ENCODE measurements at regions not wholly inside any gene's neighbourhood (a gene's known extent, or its start where the extent isn't known, plus 50 kb on each side); places are given as distances from the start of the nearest gene placed in this dataset.

DNA sequence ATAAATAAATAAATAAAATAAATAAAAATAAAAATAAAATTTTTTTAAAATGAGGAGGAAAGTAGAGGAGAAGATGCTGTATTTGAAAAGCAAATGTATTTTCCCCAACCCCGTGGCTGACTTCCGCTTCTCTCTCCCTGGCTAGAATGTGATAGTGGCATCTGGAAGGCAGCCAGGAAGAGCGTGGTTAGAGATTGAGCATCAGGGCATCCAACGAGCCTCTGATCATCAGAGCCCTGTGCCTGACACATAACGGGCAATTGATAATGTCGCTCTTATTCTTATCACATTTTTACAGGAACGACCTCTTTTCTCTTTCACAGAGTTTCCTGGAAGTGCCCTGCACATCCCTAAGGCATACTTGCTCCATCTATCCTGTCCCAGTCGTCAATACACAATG is 496.9 kb upstream of the TMEM132C start:
- Histone ChIP-seq H3K36me3 (ENCODE audit: control insufficient read depth in 2 of 2, insufficient read depth in 2 of 2, low read length in 1 of 2) (no peaks in the 10 kb centered on the region), H3K9me3 (ENCODE audit: control insufficient read depth in 2 of 2, insufficient read depth in 1 of 2, low read depth in 1 of 2, low read length in 1 of 2) (no peaks in the 10 kb centered on the region), H3K4me1 (ENCODE audit: control insufficient read depth in 2 of 2, insufficient read depth in 2 of 2, low read length in 1 of 2) (no peaks in the 10 kb centered on the region), H3K4me3 (ENCODE audit: low read depth in 1 of 2, low read length in 2 of 2) (no peak overlapping the region), H3K27me3 (ENCODE audit: control insufficient read depth in 1 of 2, insufficient read depth in 2 of 2, low read length in 2 of 2) (no peaks in the 10 kb centered on the region), H3K27ac (ENCODE audit: low read depth in 2 of 2, low read length in 1 of 2) (no peak overlapping the region)
- WGBS, 2 donors = 73 to 76% methylated on average over 8 of the region's 8 CpGs

DNA sequence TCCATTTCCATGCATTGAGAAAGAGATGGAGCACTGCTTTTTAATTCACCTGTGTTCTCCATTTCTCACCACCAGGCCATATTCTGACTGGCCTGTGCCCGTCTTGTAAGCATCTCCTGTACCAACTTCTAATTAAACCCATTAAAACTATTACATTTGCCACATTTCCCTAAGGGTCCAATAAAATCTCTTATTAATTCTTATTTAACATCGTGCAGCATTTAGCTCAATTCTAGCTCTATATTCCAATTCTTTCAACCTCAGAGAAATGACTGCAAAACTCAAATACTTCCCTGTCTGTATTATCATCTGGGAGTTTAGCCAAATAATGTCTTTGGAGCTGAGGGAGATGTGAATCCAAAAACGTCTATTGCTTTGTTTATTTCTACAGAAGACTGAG is 495.4 kb upstream of the TMEM132C start:
- 46 to 48% methylated on average over 3 of the region's 3 CpGs for whole genome bisulfite sequencing, 2 donors
- Histone ChIP-seq H3K9me3 (ENCODE audit: control insufficient read depth in 2 of 2, insufficient read depth in 1 of 2, low read depth in 1 of 2, low read length in 1 of 2) (no peaks in the 10 kb centered on the region), H3K4me1 (ENCODE audit: control insufficient read depth in 2 of 2, insufficient read depth in 2 of 2, low read length in 1 of 2) (no peaks in the 10 kb centered on the region), H3K4me3 (ENCODE audit: low read depth in 1 of 2, low read length in 2 of 2) (no peak overlapping the region), H3K27ac (ENCODE audit: low read depth in 2 of 2, low read length in 1 of 2) (no peak overlapping the region), H3K36me3 (ENCODE audit: control insufficient read depth in 2 of 2, insufficient read depth in 2 of 2, low read length in 1 of 2) (no peaks in the 10 kb centered on the region), H3K27me3 (ENCODE audit: control insufficient read depth in 1 of 2, insufficient read depth in 2 of 2, low read length in 2 of 2) (no peaks in the 10 kb centered on the region)

DNA sequence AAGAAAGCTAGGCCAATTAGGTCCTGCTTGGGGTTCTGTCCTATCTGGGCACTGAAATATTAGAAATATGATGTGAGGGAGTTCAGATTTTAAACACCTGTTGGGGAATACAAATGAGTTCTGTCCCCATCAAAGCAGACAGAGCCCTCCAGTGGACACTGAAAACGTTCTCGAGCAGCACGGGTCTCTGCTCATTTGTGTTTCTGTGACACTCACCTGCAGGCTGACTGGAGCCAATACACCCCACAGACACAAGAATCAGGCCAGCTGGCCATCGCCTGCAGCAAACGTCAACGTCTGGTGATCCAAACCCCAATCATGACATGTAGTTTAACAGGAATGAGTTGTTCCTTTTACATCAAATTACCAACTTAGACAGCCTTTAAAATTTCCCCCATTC is 493.4 kb upstream of the TMEM132C start:
- Histone ChIP-seq H3K27me3 (ENCODE audit: control insufficient read depth in 1 of 2, insufficient read depth in 2 of 2, low read length in 2 of 2) (no peaks in the 10 kb centered on the region), H3K36me3 (ENCODE audit: control insufficient read depth in 2 of 2, insufficient read depth in 2 of 2, low read length in 1 of 2) (no peaks in the 10 kb centered on the region), H3K4me3 (ENCODE audit: low read depth in 1 of 2, low read length in 2 of 2) (no peak overlapping the region), H3K27ac (ENCODE audit: low read depth in 2 of 2, low read length in 1 of 2) (no peak overlapping the region), H3K4me1 (ENCODE audit: control insufficient read depth in 2 of 2, insufficient read depth in 2 of 2, low read length in 1 of 2) (no peaks in the 10 kb centered on the region), H3K9me3 (ENCODE audit: control insufficient read depth in 2 of 2, insufficient read depth in 1 of 2, low read depth in 1 of 2, low read length in 1 of 2) (no peaks in the 10 kb centered on the region)
- 26 to 28% methylated on average over 6 of the region's 6 CpGs for WGBS, 2 donors

DNA sequence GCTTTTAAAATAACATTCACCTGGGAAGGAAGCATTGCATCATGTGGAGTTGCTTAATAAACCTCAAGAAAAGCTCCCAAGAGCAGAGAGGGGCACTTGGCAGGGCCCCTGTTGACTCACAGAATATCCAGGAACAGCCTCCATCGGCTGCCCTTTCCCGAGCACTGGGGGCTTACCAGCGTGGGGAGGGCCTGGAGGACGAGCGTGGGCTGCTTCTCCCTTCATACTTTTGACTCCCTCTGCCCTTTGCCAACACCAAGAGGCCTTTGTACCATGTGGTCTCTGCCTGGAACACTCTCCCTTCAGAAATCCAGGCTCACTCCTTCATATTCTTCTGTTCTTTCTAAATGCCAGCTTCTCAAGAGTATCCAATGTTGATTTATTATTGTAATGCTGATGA is 492.1 kb upstream of the TMEM132C start:
- Histone ChIP-seq H3K4me1 (ENCODE audit: control insufficient read depth in 2 of 2, insufficient read depth in 2 of 2, low read length in 1 of 2) (no peaks in the 10 kb centered on the region), H3K36me3 (ENCODE audit: control insufficient read depth in 2 of 2, insufficient read depth in 2 of 2, low read length in 1 of 2) (no peaks in the 10 kb centered on the region), H3K9me3 (ENCODE audit: control insufficient read depth in 2 of 2, insufficient read depth in 1 of 2, low read depth in 1 of 2, low read length in 1 of 2) (no peaks in the 10 kb centered on the region), H3K27ac (ENCODE audit: low read depth in 2 of 2, low read length in 1 of 2) (no peak overlapping the region), H3K4me3 (ENCODE audit: low read depth in 1 of 2, low read length in 2 of 2) (no peak overlapping the region), H3K27me3 (ENCODE audit: control insufficient read depth in 1 of 2, insufficient read depth in 2 of 2, low read length in 2 of 2) (no peaks in the 10 kb centered on the region)
- 55 to 65% methylated on average over 5 of the region's 5 CpGs for WGBS, 2 donors

DNA sequence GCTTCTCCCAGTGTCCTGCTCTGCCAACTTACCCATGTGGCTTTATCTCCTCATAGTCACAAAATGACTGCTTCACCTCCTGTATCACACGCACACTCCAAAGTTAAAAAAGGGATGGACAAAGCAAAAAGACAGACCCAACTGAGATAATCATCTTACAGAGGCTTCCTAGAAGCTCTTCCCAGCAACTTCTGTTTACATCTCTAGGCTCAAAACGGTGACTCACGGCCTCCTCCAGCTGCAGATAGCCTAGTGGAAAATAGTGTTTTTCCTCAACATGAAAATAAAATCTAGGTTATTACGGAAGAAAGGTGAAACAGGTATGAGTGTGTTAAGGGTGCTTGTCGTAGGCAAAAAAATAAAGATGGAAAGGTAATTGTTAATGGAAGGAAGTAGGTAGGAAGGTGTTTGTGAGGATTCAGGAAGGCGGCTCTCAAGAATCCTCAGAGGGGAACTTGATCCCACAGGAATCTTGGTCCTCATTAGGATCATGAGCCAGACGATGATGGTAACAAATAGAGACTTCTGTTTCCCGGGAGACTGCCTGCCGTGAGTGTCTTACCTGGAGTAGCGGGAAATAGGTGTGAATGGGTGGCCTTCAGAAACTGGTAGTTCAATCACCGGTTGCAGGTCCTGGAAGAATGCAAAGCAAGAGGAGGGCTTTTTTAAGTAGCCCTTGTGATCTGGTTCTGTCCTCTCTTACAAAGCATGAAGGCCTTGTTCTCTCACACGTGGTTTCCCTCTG is 487.5 kb upstream of the TMEM132C start:
- Histone ChIP-seq H3K27me3 (ENCODE audit: control insufficient read depth in 1 of 2, insufficient read depth in 2 of 2, low read length in 2 of 2) (no peaks in the 10 kb centered on the region), H3K4me3 (ENCODE audit: low read depth in 1 of 2, low read length in 2 of 2) (no peak overlapping the region), H3K9me3 (ENCODE audit: control insufficient read depth in 2 of 2, insufficient read depth in 1 of 2, low read depth in 1 of 2, low read length in 1 of 2) (no peaks in the 10 kb centered on the region), H3K27ac (ENCODE audit: low read depth in 2 of 2, low read length in 1 of 2) (no peak overlapping the region), H3K4me1 (ENCODE audit: control insufficient read depth in 2 of 2, insufficient read depth in 2 of 2, low read length in 1 of 2) (no peaks in the 10 kb centered on the region), H3K36me3 (ENCODE audit: control insufficient read depth in 2 of 2, insufficient read depth in 2 of 2, low read length in 1 of 2) (no peaks in the 10 kb centered on the region)
- 73 to 78% methylated on average over 12 of the region's 12 CpGs for WGBS, 2 donors

DNA sequence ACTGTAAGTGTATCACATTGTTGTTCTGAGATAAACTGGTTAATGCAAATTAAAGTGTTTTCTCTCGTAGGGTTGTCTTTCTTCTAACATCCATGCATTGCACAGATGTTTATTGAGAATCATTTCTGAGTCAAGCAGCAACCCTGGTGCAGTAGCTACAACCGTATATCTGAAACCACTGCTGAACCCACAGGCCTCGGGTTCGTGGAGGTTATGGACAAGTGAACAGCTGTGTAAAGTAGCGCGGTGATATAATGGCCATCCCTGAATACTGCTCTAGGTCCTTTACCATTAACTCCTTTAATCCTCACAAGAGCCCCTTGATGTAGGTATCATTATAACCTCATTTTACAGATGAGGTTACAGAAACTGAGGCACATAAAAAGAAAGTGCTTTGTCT is 486.1 kb upstream of the TMEM132C start:
- Histone ChIP-seq H3K27ac (ENCODE audit: low read depth in 2 of 2, low read length in 1 of 2) (no peak overlapping the region), H3K9me3 (ENCODE audit: control insufficient read depth in 2 of 2, insufficient read depth in 1 of 2, low read depth in 1 of 2, low read length in 1 of 2) (no peaks in the 10 kb centered on the region), H3K27me3 (ENCODE audit: control insufficient read depth in 1 of 2, insufficient read depth in 2 of 2, low read length in 2 of 2) (no peaks in the 10 kb centered on the region), H3K36me3 (ENCODE audit: control insufficient read depth in 2 of 2, insufficient read depth in 2 of 2, low read length in 1 of 2) (no peaks in the 10 kb centered on the region), H3K4me1 (ENCODE audit: control insufficient read depth in 2 of 2, insufficient read depth in 2 of 2, low read length in 1 of 2) (no peaks in the 10 kb centered on the region), H3K4me3 (ENCODE audit: low read depth in 1 of 2, low read length in 2 of 2) (no peak overlapping the region)
- WGBS, 2 donors = 51 to 53% methylated on average over 6 of the region's 6 CpGs

DNA sequence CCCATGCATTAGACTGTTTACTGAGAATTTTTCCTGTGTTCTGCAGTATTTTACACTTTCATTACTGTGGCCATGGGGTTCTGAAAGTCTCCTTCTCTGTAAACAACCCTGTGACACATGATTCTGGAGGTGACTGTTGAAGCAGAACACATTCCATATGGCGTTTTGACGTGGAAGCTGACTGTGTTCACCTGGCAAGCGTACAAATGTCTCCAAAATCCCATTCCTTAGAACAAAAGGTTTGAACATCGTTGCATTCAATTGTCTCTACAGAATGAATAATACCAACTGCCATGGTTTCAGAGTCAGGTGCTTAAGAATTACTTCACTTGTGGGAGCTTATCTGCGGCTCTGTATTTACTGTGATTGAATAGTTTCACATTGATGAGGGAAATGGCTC is 485.6 kb upstream of the TMEM132C start:
- Histone ChIP-seq H3K36me3 (ENCODE audit: control insufficient read depth in 2 of 2, insufficient read depth in 2 of 2, low read length in 1 of 2) (no peaks in the 10 kb centered on the region), H3K9me3 (ENCODE audit: control insufficient read depth in 2 of 2, insufficient read depth in 1 of 2, low read depth in 1 of 2, low read length in 1 of 2) (no peaks in the 10 kb centered on the region), H3K27ac (ENCODE audit: low read depth in 2 of 2, low read length in 1 of 2) (no peak overlapping the region), H3K27me3 (ENCODE audit: control insufficient read depth in 1 of 2, insufficient read depth in 2 of 2, low read length in 2 of 2) (no peaks in the 10 kb centered on the region), H3K4me1 (ENCODE audit: control insufficient read depth in 2 of 2, insufficient read depth in 2 of 2, low read length in 1 of 2) (no peaks in the 10 kb centered on the region), H3K4me3 (ENCODE audit: low read depth in 1 of 2, low read length in 2 of 2) (no peak overlapping the region)
- 54 to 55% methylated on average over 5 of the region's 5 CpGs for WGBS, 2 donors

DNA sequence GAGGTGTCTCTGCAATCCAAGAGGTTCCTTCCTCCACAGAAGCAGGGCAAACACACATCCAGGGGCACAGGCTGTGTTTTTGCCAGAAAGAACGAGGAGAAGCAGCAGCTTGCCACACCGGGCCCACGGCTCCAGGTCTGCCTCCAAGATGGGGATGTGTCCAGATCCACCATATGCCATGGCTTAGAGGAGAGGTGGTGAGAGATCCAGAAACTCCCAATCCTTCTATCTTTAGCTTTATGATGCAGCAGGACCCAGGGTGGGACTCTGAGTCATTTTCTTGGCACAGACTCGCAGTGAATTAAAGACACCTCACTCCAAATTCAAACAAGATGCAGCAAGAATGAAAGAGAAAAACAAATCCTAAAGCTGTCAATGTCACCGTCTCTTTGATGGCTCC is 481.4 kb upstream of the TMEM132C start:
- H3K27ac ChIP-seq (ENCODE audit: low read depth in 2 of 2, low read length in 1 of 2) = no peak overlapping the region

DNA sequence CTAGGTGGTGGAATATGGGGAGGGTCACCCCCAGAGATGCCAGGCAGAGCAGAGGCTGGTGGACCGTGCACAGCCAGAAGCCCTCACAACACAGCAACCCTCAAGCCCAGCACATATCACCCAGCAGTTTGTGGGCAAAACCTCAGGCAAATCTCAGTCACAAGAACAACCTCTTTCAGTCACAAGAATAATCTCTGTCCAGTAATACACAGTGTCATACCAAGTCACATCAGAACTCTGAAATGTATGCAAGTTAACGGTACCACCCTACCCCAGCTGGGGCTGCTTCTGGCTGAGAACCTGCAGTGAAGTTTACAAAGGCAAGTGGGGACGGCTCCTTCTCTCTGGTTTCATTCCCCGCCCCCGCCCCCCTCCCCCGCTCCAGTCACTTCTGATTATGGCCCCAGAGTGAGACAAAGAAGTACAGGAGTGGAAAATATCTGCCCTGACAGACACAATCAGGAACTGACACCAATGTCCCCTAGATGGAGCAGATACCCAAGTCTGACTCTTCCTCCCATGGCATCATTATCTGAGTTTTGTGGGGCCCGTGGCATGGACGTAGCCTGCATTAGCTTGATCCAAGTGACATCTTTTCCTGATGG is 480.9 kb upstream of the TMEM132C start:
- WGBS, 2 donors = 56 to 57% methylated on average over 8 of the region's 8 CpGs
- no peak overlapping the region for H3K27ac ChIP-seq (ENCODE audit: low read depth in 2 of 2, low read length in 1 of 2)
- no peaks in the 10 kb centered on the region for H3K27me3 ChIP-seq (ENCODE audit: control insufficient read depth in 1 of 2, insufficient read depth in 2 of 2, low read length in 2 of 2)
- H3K4me3 ChIP-seq (ENCODE audit: low read depth in 1 of 2, low read length in 2 of 2) = no peak overlapping the region
- H3K4me1 ChIP-seq (ENCODE audit: control insufficient read depth in 2 of 2, insufficient read depth in 2 of 2, low read length in 1 of 2) = no peaks in the 10 kb centered on the region
- no peaks in the 10 kb centered on the region for H3K36me3 ChIP-seq (ENCODE audit: control insufficient read depth in 2 of 2, insufficient read depth in 2 of 2, low read length in 1 of 2)
- no peaks in the 10 kb centered on the region for H3K9me3 ChIP-seq (ENCODE audit: control insufficient read depth in 2 of 2, insufficient read depth in 1 of 2, low read depth in 1 of 2, low read length in 1 of 2)

More for the DNA sequence above, 481.4 kb upstream of the TMEM132C start:
- Histone ChIP-seq H3K4me3 (ENCODE audit: low read depth in 1 of 2, low read length in 2 of 2) (no peak overlapping the region), H3K27me3 (ENCODE audit: control insufficient read depth in 1 of 2, insufficient read depth in 2 of 2, low read length in 2 of 2) (no peaks in the 10 kb centered on the region), H3K36me3 (ENCODE audit: control insufficient read depth in 2 of 2, insufficient read depth in 2 of 2, low read length in 1 of 2) (no peaks in the 10 kb centered on the region), H3K9me3 (ENCODE audit: control insufficient read depth in 2 of 2, insufficient read depth in 1 of 2, low read depth in 1 of 2, low read length in 1 of 2) (no peaks in the 10 kb centered on the region), H3K4me1 (ENCODE audit: control insufficient read depth in 2 of 2, insufficient read depth in 2 of 2, low read length in 1 of 2) (no peaks in the 10 kb centered on the region)
- WGBS, 2 donors = 27 to 38% methylated on average over 5 of the region's 5 CpGs

DNA sequence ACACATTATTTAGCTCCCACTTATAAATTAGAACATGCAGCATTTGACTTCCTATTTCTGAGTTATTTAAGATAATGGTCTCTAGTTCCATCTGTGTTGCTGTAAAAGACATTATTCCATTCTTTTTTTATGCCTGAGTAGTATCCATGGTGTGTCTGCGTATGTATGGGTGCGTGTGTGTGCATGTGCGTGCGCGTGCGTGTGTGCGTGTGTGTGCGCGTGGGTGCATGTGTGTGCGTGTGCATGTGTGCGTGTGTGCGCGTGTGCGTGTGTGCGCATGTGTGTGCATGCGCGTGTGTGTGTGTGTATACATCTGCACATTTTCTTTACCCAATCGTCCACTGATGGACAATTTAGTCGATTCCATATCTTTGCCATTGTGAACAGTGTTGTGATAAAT is 479.4 kb upstream of the TMEM132C start:
- WGBS, 2 donors = 86 to 88% methylated on average over 19 of the region's 19 CpGs
- Histone ChIP-seq H3K9me3 (ENCODE audit: control insufficient read depth in 2 of 2, insufficient read depth in 1 of 2, low read depth in 1 of 2, low read length in 1 of 2) (no peaks in the 10 kb centered on the region), H3K36me3 (ENCODE audit: control insufficient read depth in 2 of 2, insufficient read depth in 2 of 2, low read length in 1 of 2) (no peaks in the 10 kb centered on the region), H3K4me1 (ENCODE audit: control insufficient read depth in 2 of 2, insufficient read depth in 2 of 2, low read length in 1 of 2) (no peaks in the 10 kb centered on the region), H3K27me3 (ENCODE audit: control insufficient read depth in 1 of 2, insufficient read depth in 2 of 2, low read length in 2 of 2) (no peaks in the 10 kb centered on the region), H3K4me3 (ENCODE audit: low read depth in 1 of 2, low read length in 2 of 2) (no peak overlapping the region), H3K27ac (ENCODE audit: low read depth in 2 of 2, low read length in 1 of 2) (no peak overlapping the region)
